ENCODE measurements at regions not wholly inside any gene's neighbourhood (a gene's known extent, or its start where the extent isn't known, plus 50 kb on each side); places are given as distances from the start of the nearest gene placed in this dataset.

GRCh38 chr16:14369734-14370598, 260.1 kb downstream of the PARN start:
- no peak overlapping the region for H4K5ac ChIP-seq (ENCODE audit: insufficient read length, low read depth, low read length)
- H3K9me3 Mint-ChIP-seq = no peaks in the 10 kb centered on the region
- no peak overlapping the region for H3K18ac ChIP-seq (ENCODE audit: insufficient read length, low read depth, low read length)
- H3K27me3 ChIP-seq (ENCODE audit: insufficient read depth, low read length) = no peaks in the 10 kb centered on the region
- no peak for TF ChIP-seq CTCF (conservative IDR thresholded peaks at IDR 0.05)
- no peak overlapping the region for H3K4me2 ChIP-seq (ENCODE audit: insufficient read depth, insufficient read length, low read length)
- no peaks in the 10 kb centered on the region for H3K23me2 ChIP-seq (ENCODE audit: insufficient read length, low read depth, low read length, poor library complexity, severe bottlenecking)
- H3K4ac ChIP-seq (ENCODE audit: low read depth, low read length) = no peak overlapping the region
- H3K4me3 Mint-ChIP-seq = no peak overlapping the region
- H4K91ac ChIP-seq (ENCODE audit: insufficient read length, low read depth, low read length) = no peak overlapping the region
- no peak overlapping the region for H3T11ph ChIP-seq (ENCODE audit: low read length)
- no peak overlapping the region for H3K56ac ChIP-seq (ENCODE audit: insufficient read length, low read depth, low read length)
- H3K4me1 ChIP-seq (ENCODE audit: insufficient read depth, low read length) = no peaks in the 10 kb centered on the region
- H3K27me3 Mint-ChIP-seq (ENCODE audit: low read depth) = no peaks in the 10 kb centered on the region; the same call in none of the 2 replicates
- H2BK120ac ChIP-seq (ENCODE audit: low read depth, low read length, poor library complexity, severe bottlenecking) = no peak overlapping the region
- H3K14ac ChIP-seq (ENCODE audit: insufficient read depth, low read length) = no peak overlapping the region; the same call in 1 of the 2 replicates
- no peak overlapping the region for H2AFZ ChIP-seq (ENCODE audit: low read length)
- H3K27ac ChIP-seq (ENCODE audit: insufficient read length, low read depth, low read length) = no peak overlapping the region
- no peak for DNase-seq
- no peak overlapping the region for H2BK15ac ChIP-seq (ENCODE audit: low read depth, low read length)
- H3K79me1 ChIP-seq (ENCODE audit: insufficient read depth, low read depth, low read length, poor library complexity, severe bottlenecking) = no peaks in the 10 kb centered on the region
- no peak overlapping the region for H3K9ac ChIP-seq (ENCODE audit: extremely low read depth, insufficient read length, low read length)
- H2BK20ac ChIP-seq (ENCODE audit: low read depth, low read length, poor library complexity, severe bottlenecking) = no peak overlapping the region
- peak overlapping the region in 1 of 3 experiments; percentile 7; a peak in 1 of 7 replicates for H3K27ac Mint-ChIP-seq
- no peak overlapping the region for H2BK12ac ChIP-seq (ENCODE audit: insufficient read length, low read depth, low read length)
- H3K36me3 Mint-ChIP-seq (ENCODE audit: insufficient read depth in 1 of 3, low read depth in 3 of 3) = no peaks in the 10 kb centered on the region
- H3K9me3 ChIP-seq (ENCODE audit: control insufficient read depth, low read depth, low read length) = no peaks in the 10 kb centered on the region
- WGBS (ENCODE audit: extremely low coverage, insufficient read length, low lambda C conversion rate) = no CpG with 5 or more reads among the region's 26 CpGs
- no peaks in the 10 kb centered on the region for H3K79me2 ChIP-seq (ENCODE audit: insufficient read depth, low read length)
- H2BK5ac ChIP-seq (ENCODE audit: insufficient read length, low read length) = no peak overlapping the region
- H3K23ac ChIP-seq (ENCODE audit: insufficient read length, low read depth, low read length) = no peak overlapping the region
- no peak overlapping the region for H4K8ac ChIP-seq (replicated peaks; ENCODE audit: insufficient read length, low read depth, low read length)
- H2AK5ac ChIP-seq (ENCODE audit: insufficient read length, low read length) = no peak overlapping the region
- peaks cover 4 to 14% of the 10 kb centered on the region in 2 experiments; a peak in 2 of 4 replicates for H3K4me1 Mint-ChIP-seq
- H4K20me1 ChIP-seq (ENCODE audit: control insufficient read depth, insufficient read depth, insufficient read length) = no peaks in the 10 kb centered on the region

All from H9 (cell line).